Hepatocyte (in vitro differentiated cells): ENCODE measurements at regions not wholly inside any gene's neighbourhood (a gene's known extent, or its start where the extent isn't known, plus 50 kb on each side); places are given as distances from the start of the nearest gene placed in this dataset.

Experiments
- CTCF ChIP-seq: fragments of 200-600 bp; sonication (generic); IDR thresholded peaks from 2 replicates; pipeline ENCODE4 v1.5.1; 2016; ENCODE audit warnings: antibody characterized with exemption, mild to moderate bottlenecking; ENCODE audit not compliant: poor library complexity
- EZH2 ChIP-seq: fragments of 200-600 bp; sonication (generic); IDR thresholded peaks from 2 replicates; pipeline ENCODE4 v1.6.1; 2016; ENCODE audit warnings: antibody characterized with exemption, mild to moderate bottlenecking, borderline replicate concordance

GRCh38 chr5:3313569-3313968 lies 282.1 kb upstream of the IRX1 start:
- TF ChIP-seq CTCF (no peak), EZH2 (no peak)
